NT2/D1 (cell line): ENCODE measurements at regions not wholly inside any gene's neighbourhood (a gene's known extent, or its start where the extent isn't known, plus 50 kb on each side); places are given as distances from the start of the nearest gene placed in this dataset.

Experiments
- SUZ12 ChIP-seq: IDR thresholded peaks from 2 replicates; pipeline ENCODE4 v1.6.1; 2011; ENCODE audit not compliant: insufficient read length, insufficient read depth; ENCODE audit errors: extremely low read depth
- YY1 ChIP-seq: IDR thresholded peaks from 2 replicates; pipeline ENCODE4 v1.6.1; 2011; ENCODE audit not compliant: insufficient read length, insufficient read depth
- ZNF274 ChIP-seq: IDR thresholded peaks from 2 replicates; pipeline ENCODE4 v1.6.1; 2011; ENCODE audit warnings: mild to moderate bottlenecking, low read depth, low read length

GRCh38 chrX:20517565-20517964, 250.9 kb upstream of the RPS6KA3 start:
- TF ChIP-seq YY1 (no peak), ZNF274 (no peak), SUZ12 (no peak)
